Ammon's horn (tissue), 1 donor: ENCODE measurements at regions not wholly inside any gene's neighbourhood (a gene's known extent, or its start where the extent isn't known, plus 50 kb on each side); places are given as distances from the start of the nearest gene placed in this dataset.

Source experiments
- DNase-seq: peaks from one replicate; pipeline ENCODE4 v3.0.0-alpha.2; 2016; ENCODE audit warnings: low spot score

DNA sequence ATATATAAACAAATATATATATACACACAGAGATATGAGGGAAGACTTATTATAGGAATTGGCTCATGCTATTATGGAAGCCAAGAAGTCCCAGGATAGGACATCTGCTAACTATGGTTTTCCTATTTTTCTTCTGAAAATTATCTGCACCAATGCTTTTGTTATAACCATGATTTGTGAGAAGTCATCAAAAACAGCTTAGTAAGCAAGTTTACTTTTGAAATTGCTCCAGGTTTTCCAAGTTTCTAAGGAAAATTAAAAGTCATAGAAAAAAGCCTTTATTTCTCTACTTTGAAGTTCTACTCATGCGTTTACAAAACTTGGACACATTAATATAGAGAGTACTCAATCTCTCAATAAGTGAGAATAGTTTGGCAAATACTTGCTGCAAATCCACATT lies 213.1 kb downstream of the TRAM1L1 start:
- no peak for DNase-seq

- DNase-seq = no peak
These were observed 214.7 kb downstream of the TRAM1L1 start for GRCh38 chr4:116870686-116871085.

GRCh38 chr4:116866106-116866505 lies 219.3 kb downstream of the TRAM1L1 start:
- DNase-seq = no peak

GRCh38 chr4:116862592-116862991 lies 222.8 kb downstream of the TRAM1L1 start:
- DNase-seq = no peak

DNA sequence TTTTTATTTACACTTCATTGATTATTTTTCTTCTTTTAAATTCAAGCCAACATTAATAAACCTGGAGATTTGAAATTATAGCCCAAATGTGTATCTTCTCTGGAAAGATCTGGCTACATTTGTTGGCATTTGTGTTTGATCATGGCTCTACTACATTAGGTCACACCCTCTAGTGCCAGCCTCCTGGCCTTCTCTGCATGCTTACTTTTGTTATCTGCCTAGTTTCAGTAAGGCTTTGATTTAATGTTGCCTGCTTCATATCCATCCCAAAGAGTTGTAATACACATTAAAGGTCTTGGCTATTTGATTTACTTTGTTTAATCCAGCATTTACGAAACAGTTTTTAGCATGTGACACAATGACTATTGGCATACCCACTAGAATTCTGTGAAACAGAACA lies 224.5 kb downstream of the TRAM1L1 start:
- no peak for DNase-seq

DNA sequence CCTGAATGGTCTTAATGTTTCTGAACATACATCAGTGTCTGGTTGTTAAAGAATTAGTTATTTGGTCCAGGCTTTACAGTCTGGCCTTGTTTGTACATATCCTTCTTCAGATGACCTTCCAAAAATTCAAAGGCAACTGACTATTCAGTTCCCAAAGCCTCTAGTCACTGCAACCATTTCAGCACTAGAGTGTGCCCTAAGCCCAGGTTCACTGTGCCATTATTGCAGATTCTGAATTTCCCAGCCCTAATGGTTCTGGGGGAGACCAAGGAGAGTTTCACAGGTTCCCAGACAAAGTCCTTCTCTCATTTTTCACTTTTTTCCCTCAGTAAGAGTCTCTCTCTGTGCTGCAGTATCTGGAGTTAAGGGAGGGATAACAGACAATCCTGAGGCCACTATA lies 235.8 kb downstream of the TRAM1L1 start:
- DNase-seq = no peak

DNA sequence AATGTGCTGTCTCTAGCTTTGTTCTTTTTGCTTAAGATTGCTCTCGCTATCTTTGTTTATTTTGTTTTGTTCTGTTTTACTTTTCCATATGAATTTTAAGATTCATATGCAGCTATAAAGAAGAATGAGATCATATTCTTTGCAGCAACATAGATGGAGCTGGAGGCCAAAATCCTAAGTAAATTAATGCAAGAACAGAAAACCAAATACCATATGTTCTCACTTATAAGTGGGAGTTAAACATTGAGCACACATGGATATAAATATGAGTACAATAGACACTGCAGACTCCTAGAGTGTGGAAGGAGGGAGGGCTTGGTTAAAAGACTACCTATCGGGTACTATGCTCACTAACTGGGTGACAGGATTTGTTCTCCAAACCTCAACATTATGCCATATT lies 237.8 kb downstream of the TRAM1L1 start:
- no peak for DNase-seq

DNA sequence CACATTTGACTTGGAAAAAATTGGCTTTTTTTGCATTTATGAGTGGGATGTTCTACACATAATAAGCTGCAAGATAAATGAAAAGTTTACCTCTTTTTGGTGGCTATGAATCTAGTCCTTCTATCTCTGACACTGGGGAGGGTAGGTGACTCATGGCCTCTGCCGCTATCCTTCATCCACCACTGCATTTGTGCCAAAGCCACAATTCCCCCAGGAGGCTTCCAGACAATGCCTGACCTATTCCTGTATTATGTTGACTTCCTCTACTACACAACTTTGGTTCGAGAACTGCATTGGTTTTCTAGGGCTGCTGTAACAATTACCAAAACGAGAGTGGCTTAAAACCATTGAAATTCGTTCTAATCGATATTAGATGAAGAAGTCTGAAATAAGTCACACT lies 245.6 kb downstream of the TRAM1L1 start:
- DNase-seq = peak; percentile 12

DNA sequence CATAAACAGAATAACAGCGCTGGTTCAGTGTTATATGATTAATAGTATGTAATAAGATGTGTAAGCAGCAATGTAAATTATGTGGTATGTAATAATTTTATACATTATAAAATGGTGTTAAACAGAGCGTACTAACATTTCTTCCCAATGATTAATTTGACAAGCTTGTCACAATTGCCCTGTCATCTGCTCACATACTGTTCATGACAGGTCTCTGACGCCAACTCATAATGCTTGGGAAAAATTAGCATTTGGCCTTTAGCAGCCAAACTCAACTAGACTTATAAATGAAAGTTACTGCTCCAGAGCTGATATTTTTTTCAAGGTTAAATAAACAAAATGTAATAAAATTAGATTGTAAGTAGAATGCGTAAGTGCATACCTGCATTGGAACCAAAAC lies 246.8 kb downstream of the TRAM1L1 start:
- peak; percentile 23 for DNase-seq

GRCh38 chr4:116829187-116829586 lies 256.2 kb downstream of the TRAM1L1 start:
- no peak for DNase-seq

GRCh38 chr4:116824172-116824571 lies 261.2 kb downstream of the TRAM1L1 start:
- no peak for DNase-seq

GRCh38 chr4:116811730-116812129 lies 273.6 kb downstream of the TRAM1L1 start:
- DNase-seq = no peak

DNA sequence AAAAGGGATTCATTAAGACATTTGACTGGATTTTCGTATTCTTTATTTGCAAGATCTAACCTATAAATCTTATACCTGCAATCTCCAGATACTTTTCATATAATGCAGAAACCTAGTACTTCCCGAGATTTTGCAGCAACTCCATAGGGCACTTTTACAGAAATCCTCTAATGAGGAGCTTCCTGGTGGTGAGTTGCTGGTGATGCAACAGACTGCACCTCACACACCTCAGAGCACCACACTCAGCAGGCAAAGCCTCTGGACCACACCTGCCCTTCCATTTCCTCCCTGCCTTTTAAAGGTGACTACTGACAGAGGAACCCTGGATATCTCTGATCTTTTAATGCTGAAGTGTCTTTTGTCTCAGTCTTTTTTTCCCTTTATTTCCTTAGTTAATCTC lies 289.4 kb downstream of the TRAM1L1 start:
- no peak for DNase-seq

DNA sequence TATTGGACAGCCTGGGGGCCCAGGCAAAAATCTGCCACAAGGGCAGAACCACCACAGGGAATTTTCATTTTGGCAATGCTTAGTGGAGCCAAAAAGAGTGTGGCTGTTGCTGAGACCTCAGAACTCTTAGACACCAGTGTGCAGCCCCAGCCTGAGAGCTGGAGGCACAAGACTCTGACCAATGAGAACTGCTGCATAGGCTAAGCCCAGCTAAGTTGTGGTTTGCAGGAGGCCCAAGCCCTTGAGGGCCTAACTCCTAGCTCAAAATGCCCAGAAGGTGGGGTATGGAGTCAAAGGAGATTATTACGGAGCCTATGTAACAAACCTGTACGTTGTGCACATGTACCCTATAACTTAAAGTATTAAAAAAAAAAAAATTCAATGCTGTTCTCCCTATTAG lies 296.7 kb downstream of the TRAM1L1 start:
- no peak for DNase-seq

GRCh38 chr4:116755051-116755450 lies 330.3 kb downstream of the TRAM1L1 start:
- peak; percentile 2 for DNase-seq

- DNase-seq = no peak
These were observed 333.3 kb downstream of the TRAM1L1 start for GRCh38 chr4:116752027-116752426.

DNA sequence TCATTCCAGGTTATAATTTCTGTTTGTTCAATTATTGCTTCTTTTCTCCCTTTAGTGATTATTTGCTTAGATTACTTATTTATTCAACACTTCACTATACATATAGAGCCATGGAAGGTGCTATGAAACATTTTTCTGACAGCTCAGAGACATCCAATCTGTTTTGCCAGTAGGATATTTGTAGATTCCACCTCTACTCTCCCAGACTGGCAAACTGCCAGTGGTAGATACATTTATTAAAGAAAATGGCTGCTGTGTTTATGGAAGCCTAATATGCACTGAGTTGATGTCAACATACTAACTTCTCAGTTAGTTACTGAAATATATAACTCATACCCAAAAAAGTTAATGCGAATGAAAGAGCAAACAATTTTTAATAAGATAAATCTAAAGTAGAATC lies 348.6 kb downstream of the TRAM1L1 start:
- no peak for DNase-seq

DNA sequence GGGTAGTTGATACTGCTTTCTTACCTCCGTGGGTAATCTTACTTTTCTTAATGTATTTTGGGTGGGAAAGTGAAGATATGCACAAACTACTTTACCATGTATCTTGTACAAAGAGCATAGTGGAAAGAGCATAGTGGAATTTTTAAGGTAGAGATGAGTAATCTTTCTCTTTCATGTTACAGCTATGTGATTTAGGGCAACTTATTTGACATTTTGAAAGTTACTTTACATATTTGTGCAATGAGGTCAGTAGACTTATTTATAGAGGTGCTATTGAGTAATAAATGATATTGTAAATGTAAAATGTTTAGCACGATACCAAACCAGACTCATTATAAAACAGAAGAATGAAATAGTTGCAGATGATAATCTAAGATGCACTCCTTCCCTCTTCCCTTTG lies 351.2 kb downstream of the TRAM1L1 start:
- DNase-seq = no peak

GRCh38 chr4:116733370-116733769 lies 352.0 kb downstream of the TRAM1L1 start:
- DNase-seq = no peak

DNA sequence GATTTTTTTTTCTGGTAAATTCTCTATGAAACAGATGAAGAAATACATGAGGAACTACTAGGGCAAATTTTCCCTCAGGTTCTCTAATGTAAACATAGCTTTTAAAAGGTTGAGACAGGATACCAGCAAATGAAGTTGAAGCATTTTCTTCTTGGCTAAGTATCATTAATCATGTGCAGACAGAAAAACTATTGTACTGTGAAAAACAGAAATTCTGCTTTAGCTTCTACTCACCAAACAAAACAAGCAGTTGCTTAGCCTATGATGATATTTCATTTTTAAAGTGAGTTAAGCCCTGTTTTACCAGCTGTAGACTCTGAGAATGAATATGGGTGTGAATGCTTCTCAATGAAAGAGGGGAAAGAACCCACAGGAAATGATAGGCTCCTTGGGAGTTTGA lies 358.9 kb downstream of the TRAM1L1 start:
- DNase-seq = no peak

DNA sequence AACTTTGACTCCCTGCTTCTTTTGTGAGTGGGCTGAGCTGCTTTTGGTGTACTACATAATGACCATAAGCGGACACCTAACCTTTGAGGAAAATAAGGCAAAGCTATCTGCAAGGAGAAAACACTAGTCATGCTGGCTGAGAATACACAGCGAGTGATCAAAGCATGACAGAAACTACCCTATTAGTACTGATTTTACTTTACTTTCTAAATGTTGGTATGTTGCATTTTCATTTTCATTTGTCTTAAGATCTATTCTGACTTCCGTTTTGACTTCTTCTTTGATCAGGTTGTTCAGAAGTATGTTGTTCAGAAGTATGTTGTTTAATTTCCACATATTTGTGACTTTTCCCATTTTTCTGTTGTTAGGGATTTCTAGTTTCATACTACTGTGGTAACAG lies 361.1 kb downstream of the TRAM1L1 start:
- no peak for DNase-seq

DNA sequence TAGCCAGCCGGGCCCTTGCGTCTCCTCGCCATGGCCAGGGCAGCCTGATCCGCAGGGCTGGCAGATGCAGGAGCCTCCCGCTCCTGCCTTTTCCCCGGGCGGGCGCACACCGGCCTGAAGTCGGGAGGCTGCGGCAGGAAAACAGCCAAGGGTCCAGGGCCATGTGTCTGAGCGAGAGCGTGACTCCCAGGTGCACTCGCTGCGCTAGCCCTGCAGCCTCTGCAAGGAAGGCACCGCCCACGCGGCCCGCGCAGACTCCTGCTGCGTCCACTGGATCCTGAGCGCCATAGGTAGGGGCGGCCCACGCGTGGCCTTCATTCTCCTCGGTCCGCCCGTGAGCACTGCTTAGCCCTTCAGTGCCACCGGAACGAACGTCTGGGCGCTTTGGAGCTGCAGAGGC lies 379.9 kb downstream of the TRAM1L1 start:
- DNase-seq = no peak

- no peak for DNase-seq
These were observed 382.4 kb downstream of the TRAM1L1 start for GRCh38 chr4:116702949-116703348.

DNA sequence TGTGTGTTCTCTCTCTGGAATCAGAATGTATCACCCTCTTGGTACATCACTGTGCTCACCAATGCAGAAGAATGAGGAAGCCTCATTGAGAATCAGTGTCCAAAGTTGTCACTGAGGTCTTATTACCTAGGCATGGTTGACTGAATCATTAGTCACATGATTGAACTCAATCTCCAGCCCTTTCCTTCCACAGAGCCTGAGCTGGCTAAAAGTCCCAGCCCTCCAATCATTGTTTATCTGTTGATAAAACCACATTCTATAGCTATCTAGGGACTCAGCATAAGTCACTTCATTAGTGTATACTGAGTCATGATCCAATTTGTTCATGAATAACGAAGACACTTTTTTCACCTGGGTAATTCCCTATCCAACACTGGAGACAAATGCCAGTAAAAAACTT lies 396.8 kb downstream of the TRAM1L1 start:
- no peak for DNase-seq

- DNase-seq = no peak
These were observed 417.2 kb downstream of the TRAM1L1 start for GRCh38 chr4:116668190-116668589.
